ENCODE measurements at regions not wholly inside any gene's neighbourhood (a gene's known extent, or its start where the extent isn't known, plus 50 kb on each side); places are given as distances from the start of the nearest gene placed in this dataset.

GRCh38 chrX:63115196-63115595 lies 235.9 kb downstream of the SPIN4 start:
- TF ChIP-seq POLR2A (IDR thresholded peaks at IDR 0.05) (no peak), CTCF (IDR thresholded peaks at IDR 0.05) (no peak)

All from lower leg skin (tissue), 3 donors.